ENCODE measurements at regions not wholly inside any gene's neighbourhood (a gene's known extent, or its start where the extent isn't known, plus 50 kb on each side); places are given as distances from the start of the nearest gene placed in this dataset.
"Not testable (repeated sequence)": the region's sequence is repeated elsewhere in the genome, so short reads cannot be mapped to it uniquely, and the experiment has no call there.

DNA sequence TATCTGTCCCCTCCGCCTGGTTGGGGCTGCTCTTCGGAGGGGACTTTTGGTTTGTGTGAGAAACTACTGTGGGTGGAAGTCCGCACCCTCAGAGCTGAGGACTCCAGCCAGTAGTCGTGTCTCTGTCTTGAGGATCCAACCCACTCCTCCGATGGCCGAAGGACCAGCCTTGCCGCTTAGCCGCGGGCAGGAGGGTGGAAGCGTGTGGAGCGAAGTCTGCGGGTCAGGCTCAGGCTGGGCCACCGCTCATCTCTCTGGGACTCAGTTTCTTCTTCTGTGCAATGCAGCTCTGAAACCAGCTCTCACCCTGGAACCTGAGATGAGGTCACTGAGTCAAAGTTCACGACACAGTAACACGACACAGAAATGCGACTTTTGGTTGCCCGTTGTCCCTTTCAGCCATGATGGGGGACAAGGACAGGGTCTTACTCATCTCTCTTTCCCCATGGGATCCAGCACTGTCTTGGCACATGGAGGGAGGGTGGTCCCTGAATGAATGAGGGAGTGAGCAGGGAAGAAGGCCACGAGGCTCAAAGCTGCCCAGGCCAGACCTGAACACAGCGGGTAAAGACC, 133.3 kb upstream of the PODXL start:
- in situ Hi-C loops (cut with HindIII; ENCODE audit: low sequenced_read_pairs): no loop called here

DNA sequence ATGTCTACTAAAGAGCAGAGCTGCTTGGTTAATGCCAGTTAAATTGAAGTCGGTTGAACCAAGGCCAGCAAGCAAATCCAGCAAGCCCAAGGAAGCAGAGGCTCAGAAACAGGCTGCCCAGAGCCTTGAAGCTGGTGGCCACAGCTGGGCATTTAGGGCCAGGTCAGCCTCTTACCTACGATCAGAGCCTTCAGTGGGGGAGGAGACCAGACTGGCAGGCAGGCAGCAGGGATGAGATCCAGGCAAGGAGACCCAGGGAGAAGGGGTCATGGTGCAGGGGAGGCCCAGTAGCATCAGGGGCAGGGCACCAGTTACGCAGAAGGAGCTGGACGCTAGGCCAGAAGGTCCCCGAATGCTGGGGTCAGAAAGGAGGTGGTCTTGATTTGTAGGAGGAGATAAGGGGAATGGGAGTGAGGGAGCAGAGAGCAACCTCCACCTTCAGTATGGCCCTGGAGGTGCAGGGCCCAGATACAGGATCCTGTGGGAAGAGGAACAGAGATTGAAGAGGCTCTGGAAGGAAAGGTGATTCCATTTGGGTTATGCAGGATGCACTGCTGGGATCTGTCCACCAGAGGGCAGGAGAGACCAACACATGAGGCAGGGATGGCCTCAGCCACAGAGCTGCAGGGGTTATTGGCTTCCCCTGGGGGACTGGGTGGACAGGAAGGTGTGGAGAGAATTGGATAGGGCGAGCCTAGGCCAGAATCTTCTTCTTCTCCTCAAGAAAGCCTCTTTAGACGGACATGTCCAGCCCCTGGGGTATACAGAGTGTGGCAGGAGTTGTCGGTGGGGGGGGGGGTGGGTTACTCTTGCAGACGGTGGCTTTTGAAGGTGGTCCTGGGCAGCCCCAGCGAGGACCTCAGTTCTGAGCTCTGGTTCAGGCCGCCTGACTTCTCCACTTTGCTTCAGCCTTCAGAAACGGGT, 132.6 kb upstream of the PODXL start:
- in situ Hi-C loops (cut with HindIII; ENCODE audit: low sequenced_read_pairs): no loop called here

DNA sequence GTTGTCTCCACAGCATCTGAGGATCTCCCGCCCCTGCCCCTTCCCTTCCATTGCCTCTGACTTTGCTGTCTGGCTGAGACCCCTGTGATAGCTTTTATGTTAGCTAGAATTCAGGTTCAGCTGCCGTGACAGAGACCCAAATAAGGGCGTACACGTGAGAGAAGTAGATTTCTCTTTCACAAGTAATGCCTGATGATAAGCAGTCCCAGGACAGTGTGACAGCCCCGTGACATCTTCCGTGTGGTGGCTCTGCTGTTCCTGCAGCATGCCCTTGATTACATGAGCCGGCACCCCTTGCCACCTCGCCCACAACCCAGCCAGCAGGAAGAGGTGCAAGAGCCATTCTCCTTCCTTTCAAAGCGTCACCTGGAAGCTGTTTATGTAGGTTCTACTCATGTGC, 130.9 kb upstream of the PODXL start:
- in situ Hi-C loops (cut with HindIII; ENCODE audit: low sequenced_read_pairs): no loop called here

- in situ Hi-C loops (cut with HindIII; ENCODE audit: low sequenced_read_pairs): no loop called here
These were observed 130.4 kb upstream of the PODXL start for GRCh38 chr7:131686833-131687232.

DNA sequence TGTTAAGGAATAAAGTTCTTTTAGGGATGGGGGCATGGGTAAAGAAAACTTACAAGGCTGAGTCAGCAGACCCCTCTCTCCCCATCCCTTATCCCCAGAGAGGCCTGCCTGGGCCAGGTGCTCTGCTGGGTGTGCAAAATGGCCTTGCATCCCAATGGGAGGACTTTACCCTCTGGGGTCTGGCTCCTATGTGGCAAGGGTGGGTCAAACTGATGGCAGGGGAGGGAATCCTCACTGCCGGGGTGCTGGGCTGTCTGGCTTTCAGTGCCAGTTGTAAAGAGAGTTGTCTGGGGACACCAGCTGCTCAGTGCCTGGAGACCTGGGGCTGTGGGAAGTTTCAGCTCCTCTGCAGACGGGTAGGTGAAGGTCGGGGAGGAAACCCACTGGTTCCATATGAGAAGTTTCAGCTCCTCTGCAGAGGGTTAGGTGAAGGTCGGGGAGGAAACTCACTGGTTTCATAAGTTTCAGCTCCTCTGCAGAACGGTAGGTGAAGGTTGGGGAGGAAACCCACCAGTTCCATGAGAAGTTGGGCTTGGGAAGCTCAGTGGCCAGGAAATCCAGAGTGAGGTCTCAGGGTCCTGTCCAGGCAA, 127.2 kb upstream of the PODXL start:
- in situ Hi-C loops (cut with HindIII; ENCODE audit: low sequenced_read_pairs): no loop called here

DNA sequence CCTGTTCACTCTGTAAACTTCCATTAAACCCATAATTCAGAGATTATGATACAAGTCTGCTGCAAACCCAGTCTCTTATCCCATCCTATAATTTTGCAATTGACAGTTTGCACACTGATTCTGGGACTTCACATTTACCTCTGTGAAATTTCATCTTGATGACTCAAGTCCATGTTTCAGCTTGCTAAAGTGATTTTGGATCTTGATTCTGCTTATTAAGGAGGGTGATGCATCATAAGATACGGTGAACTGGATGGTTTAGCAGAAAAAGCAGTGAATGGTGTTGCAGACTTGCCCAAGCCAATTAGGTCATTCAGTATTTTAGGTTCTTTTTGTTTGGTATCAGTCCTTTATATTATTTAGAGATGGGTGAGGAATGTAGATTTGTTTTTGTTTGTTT, 125.5 kb upstream of the PODXL start:
- in situ Hi-C loops (cut with HindIII; ENCODE audit: low sequenced_read_pairs): no loop called here

DNA sequence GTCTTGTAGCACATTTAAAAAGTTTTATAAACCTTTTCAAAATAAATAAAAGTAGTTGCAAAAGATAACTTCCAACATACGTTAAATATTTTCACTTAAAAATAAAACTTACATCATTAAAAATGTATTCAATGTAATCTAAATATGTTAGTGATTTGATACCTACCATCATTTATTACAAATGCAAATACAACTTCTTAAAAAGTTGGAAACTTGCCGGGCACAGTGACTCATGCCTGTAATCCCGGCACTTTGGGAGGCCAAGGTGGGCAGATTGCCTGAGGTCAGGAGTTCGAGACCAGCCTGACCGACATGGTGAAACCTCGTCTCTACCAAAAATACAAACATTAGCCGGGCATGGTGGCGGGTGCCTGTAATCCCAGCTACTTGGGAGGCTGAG, 122.6 kb upstream of the PODXL start:
- in situ Hi-C loops (cut with HindIII; ENCODE audit: low sequenced_read_pairs): not testable (repeated sequence)

GRCh38 chr7:131676850-131677249, 120.4 kb upstream of the PODXL start:
- in situ Hi-C loops (cut with HindIII; ENCODE audit: low sequenced_read_pairs): not testable (repeated sequence)

DNA sequence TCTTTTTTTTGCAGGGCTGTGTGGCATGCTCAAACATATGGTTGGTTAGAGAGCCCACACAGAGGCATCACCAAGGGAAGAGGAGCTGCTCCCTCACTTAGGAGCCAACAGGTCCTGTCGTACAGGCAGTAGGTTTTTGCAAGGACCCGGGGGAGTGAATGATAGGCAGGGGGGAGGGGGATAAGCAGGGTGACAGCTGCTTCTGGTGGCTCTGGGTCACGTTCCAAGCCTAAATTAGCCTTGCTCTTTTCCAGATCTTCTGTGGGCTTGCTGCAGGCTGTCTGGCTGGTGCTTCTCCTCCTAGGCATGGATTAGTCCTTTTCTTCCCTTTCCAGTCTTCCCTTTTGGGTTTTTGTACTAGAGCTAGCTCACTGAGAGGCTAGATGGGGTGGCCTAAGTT, 117.7 kb upstream of the PODXL start:
- in situ Hi-C loops (cut with HindIII; ENCODE audit: low sequenced_read_pairs): no loop called here

DNA sequence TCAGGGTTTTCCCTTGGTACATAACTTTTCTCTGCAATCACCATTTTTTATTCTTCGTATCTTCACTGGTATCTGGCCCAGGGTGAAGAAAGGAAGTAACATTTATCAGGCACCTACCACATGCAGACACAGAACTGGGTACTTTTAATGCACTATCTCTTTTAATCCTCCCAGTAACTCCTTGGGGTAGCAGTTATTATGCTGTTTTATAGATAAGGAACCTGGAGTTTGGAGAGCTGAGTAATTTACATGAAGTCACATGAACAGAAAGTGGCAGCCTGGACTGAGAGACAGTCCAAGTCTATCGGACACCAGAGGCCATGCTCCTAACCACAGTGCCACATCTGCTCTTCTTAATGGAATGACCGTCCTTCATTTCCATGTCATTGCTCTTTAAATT, 117.1 kb upstream of the PODXL start:
- in situ Hi-C loops (cut with HindIII; ENCODE audit: low sequenced_read_pairs): no loop called here

DNA sequence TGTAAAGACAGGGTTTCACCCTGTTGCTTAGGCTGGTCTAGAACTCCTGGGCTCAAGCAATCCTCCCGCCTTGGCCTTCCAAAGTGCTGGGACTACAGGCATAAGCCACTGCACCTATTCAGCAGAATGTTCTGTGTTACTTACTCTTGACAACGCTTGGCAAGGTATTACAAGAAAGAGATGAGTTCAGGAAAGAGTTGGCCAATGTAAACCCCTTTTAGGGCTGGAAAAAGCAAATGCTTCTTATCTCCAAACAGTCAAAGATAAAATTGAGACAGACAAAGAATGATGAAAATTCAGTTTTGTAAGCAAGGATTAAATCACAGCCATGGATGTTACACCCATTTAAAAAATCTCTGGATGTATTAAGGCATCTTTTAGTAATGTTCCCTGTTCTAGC, 114.0 kb upstream of the PODXL start:
- in situ Hi-C loops (cut with HindIII; ENCODE audit: low sequenced_read_pairs): no loop called here

DNA sequence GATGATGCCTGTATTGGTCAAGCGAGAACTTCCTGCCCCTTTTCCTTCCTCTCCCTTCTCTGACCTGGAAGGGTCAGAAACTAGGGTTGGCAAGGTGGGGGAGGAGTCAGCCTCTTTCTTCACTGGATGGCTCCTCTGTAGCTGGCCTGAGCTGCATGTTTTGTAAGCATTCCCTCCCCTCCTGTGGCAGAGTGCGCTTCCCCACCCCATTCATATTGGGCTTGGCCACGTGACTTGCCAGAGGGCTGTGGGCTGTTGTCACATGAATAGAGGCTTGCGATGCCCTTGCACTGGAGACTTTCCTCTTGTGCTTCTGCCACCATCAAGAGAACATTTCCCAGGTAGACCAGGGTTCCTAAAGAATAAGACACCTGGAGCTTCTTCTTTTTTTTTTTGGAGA, 111.3 kb upstream of the PODXL start:
- in situ Hi-C loops (cut with HindIII; ENCODE audit: low sequenced_read_pairs): no loop called here

- in situ Hi-C loops (cut with HindIII; ENCODE audit: low sequenced_read_pairs): no loop called here
These were observed 108.6 kb upstream of the PODXL start for GRCh38 chr7:131665021-131665420.

DNA sequence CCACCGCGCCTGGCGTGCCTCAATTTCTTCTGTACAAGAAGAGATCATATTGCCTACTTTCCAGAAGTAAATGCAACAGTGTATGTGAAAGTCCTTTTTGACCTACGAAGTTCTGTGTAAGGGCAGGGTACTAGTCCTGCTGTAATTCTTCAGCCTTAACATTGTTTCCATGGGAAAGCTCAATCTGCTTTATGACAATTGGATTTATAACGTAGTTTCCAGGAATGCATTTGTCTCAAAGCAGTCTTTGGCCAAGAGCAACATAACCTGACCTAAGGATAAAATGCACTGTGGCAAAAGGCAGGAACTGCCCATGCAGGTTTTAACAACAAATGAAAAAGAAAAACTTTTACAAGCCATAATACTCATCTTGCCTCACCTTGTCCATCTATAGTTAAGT, 108.1 kb upstream of the PODXL start:
- in situ Hi-C loops (cut with HindIII; ENCODE audit: low sequenced_read_pairs): no loop called here

GRCh38 chr7:131662301-131662873, 106.0 kb upstream of the PODXL start:
- in situ Hi-C loops (cut with HindIII; ENCODE audit: low sequenced_read_pairs): not testable (repeated sequence)

DNA sequence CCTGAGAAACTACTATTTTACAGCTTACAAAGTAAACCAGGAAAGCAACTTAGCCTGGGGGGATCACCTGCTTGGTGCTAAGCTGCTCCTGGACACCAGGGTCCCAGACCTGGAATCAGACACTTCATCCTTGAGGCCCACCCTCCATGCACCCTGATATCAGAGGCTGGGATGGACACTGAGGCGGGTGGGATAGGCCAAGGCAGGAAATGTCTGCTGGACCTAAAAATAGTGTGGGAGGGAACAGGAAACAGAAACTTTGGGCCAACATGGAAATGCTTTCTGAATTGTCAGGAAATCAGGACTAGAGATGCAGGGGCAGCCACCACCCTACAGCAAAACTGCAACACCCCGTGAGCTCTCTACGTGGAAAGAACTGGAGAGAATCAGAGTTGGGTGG, 101.5 kb upstream of the PODXL start:
- in situ Hi-C loops (cut with HindIII; ENCODE audit: low sequenced_read_pairs): no loop called here

GRCh38 chr7:131656980-131657723, 100.7 kb upstream of the PODXL start:
- in situ Hi-C loops (cut with HindIII; ENCODE audit: low sequenced_read_pairs): no loop called here

GRCh38 chr7:131655866-131656265, 99.4 kb upstream of the PODXL start:
- in situ Hi-C loops (cut with HindIII; ENCODE audit: low sequenced_read_pairs): no loop called here

DNA sequence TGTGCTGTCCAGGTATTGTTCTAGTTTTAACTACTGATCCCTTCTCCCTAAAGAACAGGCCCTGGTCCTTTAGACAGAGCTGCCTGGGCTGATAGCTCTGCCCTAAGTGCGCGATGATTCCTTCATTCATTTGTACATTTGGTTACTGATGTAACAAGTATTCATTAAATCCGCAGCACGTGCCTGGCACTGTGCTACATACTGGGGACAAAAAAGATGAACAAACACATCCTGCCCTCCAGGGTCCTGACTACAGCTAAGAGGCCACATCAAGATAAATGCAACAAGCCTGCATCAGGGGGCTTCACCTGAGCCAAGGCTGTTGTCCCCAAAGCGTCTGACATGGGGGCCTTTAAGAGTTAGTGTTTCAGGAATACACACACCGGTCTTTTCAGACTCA, 99.0 kb upstream of the PODXL start:
- in situ Hi-C loops (cut with HindIII; ENCODE audit: low sequenced_read_pairs): no loop called here

DNA sequence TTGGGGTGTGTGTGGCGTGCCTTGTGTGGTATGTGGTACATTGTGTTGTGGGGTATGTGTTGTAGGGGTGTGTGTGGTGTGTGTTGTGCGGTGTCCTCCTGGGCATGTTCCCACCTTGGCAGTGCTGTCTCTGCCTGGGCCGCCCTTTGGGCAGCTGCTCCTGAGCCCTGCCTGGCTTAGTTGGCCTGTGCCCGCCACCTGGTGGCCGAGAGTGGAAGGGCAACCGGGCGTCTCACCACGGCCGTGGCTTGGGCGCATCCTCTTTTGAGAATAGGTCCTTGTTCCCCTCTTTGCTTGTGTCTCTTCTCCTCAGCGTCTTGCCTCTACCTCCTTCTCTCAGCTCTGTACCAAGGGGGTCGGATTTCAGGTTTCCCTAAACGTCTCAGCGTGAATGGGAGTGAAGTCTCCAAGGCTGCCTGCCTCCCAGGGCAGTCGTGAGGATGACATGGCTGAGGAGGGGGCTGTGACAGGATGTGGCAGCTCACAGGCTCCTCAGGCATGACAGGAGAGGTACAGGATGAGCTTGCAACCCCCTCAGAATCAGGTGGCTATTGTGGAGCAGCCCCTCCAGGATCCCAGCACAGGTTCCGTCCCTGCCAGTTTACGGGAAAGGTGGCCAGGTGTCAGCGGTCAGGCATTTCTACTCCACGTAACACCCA, 98.4 kb upstream of the PODXL start:
- in situ Hi-C loops (cut with HindIII; ENCODE audit: low sequenced_read_pairs): no loop called here

- in situ Hi-C loops (cut with HindIII; ENCODE audit: low sequenced_read_pairs): no loop called here
These were observed 97.8 kb upstream of the PODXL start for GRCh38 chr7:131654249-131654558.
